ENCODE measurements at regions not wholly inside any gene's neighbourhood (a gene's known extent, or its start where the extent isn't known, plus 50 kb on each side); places are given as distances from the start of the nearest gene placed in this dataset.

- TF ChIP-seq CTCF (IDR thresholded peaks at IDR 0.05) (no peak), POLR2A (IDR thresholded peaks at IDR 0.05) (no peak)
These were observed 116.4 kb upstream of the NFE2L3 start for GRCh38 chr7:26035552-26035951.
